Type B pancreatic cell (in vitro differentiated cells): ENCODE measurements at regions not wholly inside any gene's neighbourhood (a gene's known extent, or its start where the extent isn't known, plus 50 kb on each side); places are given as distances from the start of the nearest gene placed in this dataset.

Experiments
- DNase-seq: peaks from one replicate; pipeline ENCODE4 v3.0.0; 2021; ENCODE audit warnings: mixed read lengths; ENCODE audit not compliant: unreplicated experiment; ENCODE audit errors: extremely low spot score
- H3K27ac Mint-ChIP-seq: 2 replicates; pipeline ENCODE4 v1.8.0; 2021; ENCODE audit warnings: mild to moderate bottlenecking, mixed read lengths
- H3K27me3 Mint-ChIP-seq: 2 replicates; pipeline ENCODE4 v1.8.0; 2021; ENCODE audit warnings: mixed read lengths
- H3K36me3 Mint-ChIP-seq: 2 replicates; pipeline ENCODE4 v1.8.0; 2021; ENCODE audit warnings: mixed read lengths
- H3K4me1 Mint-ChIP-seq: one replicate; pipeline ENCODE4 v1.8.0; 2021; ENCODE audit warnings: mixed read lengths; ENCODE audit not compliant: unreplicated experiment
- H3K4me3 Mint-ChIP-seq: 2 replicates; pipeline ENCODE4 v1.8.0; 2021; ENCODE audit warnings: mild to moderate bottlenecking, mixed read lengths
- H3K9me3 Mint-ChIP-seq: 2 replicates; pipeline ENCODE4 v1.8.0; 2021; ENCODE audit warnings: mixed read lengths
- CTCF ChIP-seq: fragments of 200-600 bp; sonication (generic); conservative IDR thresholded peaks from 2 replicates; pipeline ENCODE4 v1.5.0; 2021; ENCODE audit warnings: antibody characterized with exemption, mild to moderate bottlenecking

- Mint-ChIP-seq H3K27me3 (peaks cover 55% of the 10 kb centered on the region), H3K4me3 (no peak overlapping the region), H3K36me3 (no peaks in the 10 kb centered on the region), H3K9me3 (no peaks in the 10 kb centered on the region), H3K27ac (no peak overlapping the region), H3K4me1 (no peaks in the 10 kb centered on the region)
- no peak for TF ChIP-seq CTCF
- no peak for DNase-seq
Observed at GRCh38 chr22:27080036-27080578, 422.7 kb downstream of the MIAT start.

GRCh38 chr22:27080863-27081262 lies 423.5 kb downstream of the MIAT start:
- DNase-seq = no peak
- Mint-ChIP-seq H3K9me3 (no peaks in the 10 kb centered on the region), H3K27ac (no peak overlapping the region), H3K27me3 (peaks cover 55% of the 10 kb centered on the region), H3K4me3 (no peak overlapping the region), H3K36me3 (no peaks in the 10 kb centered on the region), H3K4me1 (no peaks in the 10 kb centered on the region)
- TF ChIP-seq CTCF = no peak

GRCh38 chr22:27083610-27084009 lies 426.2 kb downstream of the MIAT start:
- Mint-ChIP-seq H3K27ac (no peak overlapping the region), H3K9me3 (no peaks in the 10 kb centered on the region), H3K4me1 (peaks cover 7% of the 10 kb centered on the region), H3K36me3 (no peaks in the 10 kb centered on the region), H3K4me3 (no peak overlapping the region), H3K27me3 (peaks cover 48% of the 10 kb centered on the region)
- TF ChIP-seq CTCF = no peak
- DNase-seq = no peak

- DNase-seq = no peak
- H3K4me1 Mint-ChIP-seq = peaks cover 7% of the 10 kb centered on the region
- no peak for TF ChIP-seq CTCF
- H3K36me3 Mint-ChIP-seq = no peaks in the 10 kb centered on the region
- no peak overlapping the region for H3K4me3 Mint-ChIP-seq
- H3K9me3 Mint-ChIP-seq = no peaks in the 10 kb centered on the region
- H3K27ac Mint-ChIP-seq = no peak overlapping the region
- H3K27me3 Mint-ChIP-seq = peaks cover 44% of the 10 kb centered on the region
Observed at GRCh38 chr22:27084130-27084529, 426.7 kb downstream of the MIAT start.

GRCh38 chr22:27086080-27087044 lies 429.0 kb downstream of the MIAT start:
- Mint-ChIP-seq H3K36me3 (no peaks in the 10 kb centered on the region), H3K9me3 (no peaks in the 10 kb centered on the region), H3K4me3 (no peak overlapping the region), H3K27ac (no peak overlapping the region), H3K4me1 (peaks cover 7% of the 10 kb centered on the region), H3K27me3 (peaks cover 39% of the 10 kb centered on the region)
- no peak for TF ChIP-seq CTCF
- DNase-seq = no peak
